Esophagus squamous epithelium (tissue), 5 donors: ENCODE measurements at regions not wholly inside any gene's neighbourhood (a gene's known extent, or its start where the extent isn't known, plus 50 kb on each side); places are given as distances from the start of the nearest gene placed in this dataset.

Experiments used
- DNase-seq: peaks from one replicate; lab custom pipeline; 2025; lab: John Stamatoyannopoulos, UW
- H3K27ac ChIP-seq, 4 donors: fragments of 200-600 bp; sonication (generic); one replicate each; pipeline ENCODE4 v1.5.1; 2016 to 2019; ENCODE audit warnings: mild to moderate bottlenecking in 1 of 4
- H3K27me3 ChIP-seq, 4 donors: fragments of 200-600 bp; sonication (generic); 1 replicate in 3 of 4; 2 replicates in 1 of 4; pipeline versions ENCODE4 v1.5.1 to v1.6.0; 2017 to 2021; ENCODE audit warnings: antibody characterized with exemption in 1 of 4
- H3K36me3 ChIP-seq, 3 donors: fragments of 200-600 bp; sonication (generic); one replicate each; pipeline ENCODE4 v1.5.1; 2016 to 2019
- H3K4me1 ChIP-seq, 3 donors: fragments of 200-600 bp; sonication (generic); one replicate each; pipeline ENCODE4 v1.5.1; 2017 to 2019
- H3K4me3 ChIP-seq, 4 donors: fragments of 200-600 bp; sonication (generic); 1 replicate in 3 of 4; 2 replicates in 1 of 4; pipeline ENCODE4 v1.5.1; 2016 to 2019; ENCODE audit warnings: mild to moderate bottlenecking in 2 of 4, moderate library complexity in 1 of 4
- H3K9me3 ChIP-seq, 3 donors: fragments of 200-600 bp; sonication (generic); one replicate each; pipeline ENCODE4 v1.5.1; 2016 to 2019
- POLR2A ChIP-seq, 4 donors: fragments of 450-650 bp; IDR thresholded peaks; one replicate each; pipeline ENCODE4 v1.6.1; 2017; ENCODE audit warnings: antibody characterized with exemption in 4 of 4, mild to moderate bottlenecking in 4 of 4, moderate library complexity in 3 of 4
- WGBS, 2 donors: methylation state at CpG; one replicate each; pipeline ENCODE4 v1.1.5; 2018; 5-methylcytosine and 5-hydroxymethylcytosine counted together
- intact Hi-C: fragments of 100-400 bp; cut with DNase I; formaldehyde crosslinking; loops from one replicate; pipeline ENCODE4 v1.15.0; 2022
- TF ChIP-seq, protein P1 (sequence below), 6 experiments: fragments of 450-650 bp in 4 of 6; fragments of 200-600 bp in 2 of 6; sonication (generic) in 2 of 6; IDR thresholded peaks; one replicate each; pipeline ENCODE4 v1.5.1; 2016 to 2019; ENCODE audit warnings: antibody characterized with exemption in 6 of 6, mild to moderate bottlenecking in 4 of 6, moderate library complexity in 4 of 6
- donor health status: DM: yes; HTN: yes; CAD: no.

- H3K27ac ChIP-seq, result no peak overlapping the region
- TF ChIP-seq, protein P1, sequence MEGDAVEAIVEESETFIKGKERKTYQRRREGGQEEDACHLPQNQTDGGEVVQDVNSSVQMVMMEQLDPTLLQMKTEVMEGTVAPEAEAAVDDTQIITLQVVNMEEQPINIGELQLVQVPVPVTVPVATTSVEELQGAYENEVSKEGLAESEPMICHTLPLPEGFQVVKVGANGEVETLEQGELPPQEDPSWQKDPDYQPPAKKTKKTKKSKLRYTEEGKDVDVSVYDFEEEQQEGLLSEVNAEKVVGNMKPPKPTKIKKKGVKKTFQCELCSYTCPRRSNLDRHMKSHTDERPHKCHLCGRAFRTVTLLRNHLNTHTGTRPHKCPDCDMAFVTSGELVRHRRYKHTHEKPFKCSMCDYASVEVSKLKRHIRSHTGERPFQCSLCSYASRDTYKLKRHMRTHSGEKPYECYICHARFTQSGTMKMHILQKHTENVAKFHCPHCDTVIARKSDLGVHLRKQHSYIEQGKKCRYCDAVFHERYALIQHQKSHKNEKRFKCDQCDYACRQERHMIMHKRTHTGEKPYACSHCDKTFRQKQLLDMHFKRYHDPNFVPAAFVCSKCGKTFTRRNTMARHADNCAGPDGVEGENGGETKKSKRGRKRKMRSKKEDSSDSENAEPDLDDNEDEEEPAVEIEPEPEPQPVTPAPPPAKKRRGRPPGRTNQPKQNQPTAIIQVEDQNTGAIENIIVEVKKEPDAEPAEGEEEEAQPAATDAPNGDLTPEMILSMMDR (IDR thresholded peaks at IDR 0.05), result no peak
- no peak for TF ChIP-seq POLR2A (IDR thresholded peaks at IDR 0.05)
- 45 to 57% methylated on average over 9 of the region's 9 CpGs for WGBS, 2 donors
- no peaks in the 10 kb centered on the region for H3K4me1 ChIP-seq
- intact Hi-C loops, result no loop called here
- no peak for DNase-seq
- no peaks in the 10 kb centered on the region for H3K27me3 ChIP-seq
- H3K4me3 ChIP-seq, result no peak overlapping the region
- H3K36me3 ChIP-seq, result no peaks in the 10 kb centered on the region
- H3K9me3 ChIP-seq, result no peaks in the 10 kb centered on the region
Observed at GRCh38 chr4:24279911-24280375, 304.4 kb downstream of the DHX15 start.

DNA sequence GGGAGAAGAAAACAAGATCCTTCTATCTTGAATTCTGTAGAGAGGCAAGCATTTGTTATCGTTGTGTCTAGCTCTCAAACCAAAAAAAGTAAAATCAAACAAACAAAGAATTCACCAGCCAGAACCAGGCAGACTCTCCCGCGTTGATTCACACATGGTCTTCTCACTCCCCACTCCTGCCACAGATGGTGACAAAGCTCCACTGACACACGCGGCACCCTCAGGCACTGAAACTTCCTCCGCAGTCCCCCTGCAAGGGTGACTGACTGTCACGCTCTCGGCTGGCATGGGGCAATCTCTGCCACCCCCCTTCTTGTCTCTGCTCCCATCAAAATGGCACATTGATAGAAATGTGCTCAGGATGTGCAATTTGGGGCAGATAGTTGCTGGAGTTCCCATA lies 304.9 kb downstream of the DHX15 start:
- WGBS, 2 donors, result 74 to 83% methylated on average over 8 of the region's 8 CpGs
- Histone ChIP-seq H3K9me3 (no peaks in the 10 kb centered on the region), H3K36me3 (no peaks in the 10 kb centered on the region), H3K4me3 (no peak overlapping the region), H3K27me3 (no peaks in the 10 kb centered on the region), H3K4me1 (no peaks in the 10 kb centered on the region), H3K27ac (no peak overlapping the region)
- intact Hi-C loops, result no loop called here
- no peak for DNase-seq
- no peak for TF ChIP-seq POLR2A (IDR thresholded peaks at IDR 0.05)
- TF ChIP-seq, protein P1 (IDR thresholded peaks at IDR 0.05), result no peak

- DNase-seq, result no peak
- TF ChIP-seq, protein P1 (IDR thresholded peaks at IDR 0.05), result no peak
- Histone ChIP-seq H3K4me1 (no peaks in the 10 kb centered on the region), H3K36me3 (no peaks in the 10 kb centered on the region), H3K27me3 (no peaks in the 10 kb centered on the region), H3K27ac (no peak overlapping the region), H3K9me3 (no peaks in the 10 kb centered on the region), H3K4me3 (no peak overlapping the region)
- 60 to 74% methylated on average over 4 of the region's 4 CpGs for WGBS, 2 donors
- intact Hi-C loops, result no loop called here
Observed at GRCh38 chr4:24278693-24279092, 305.7 kb downstream of the DHX15 start.

DNA sequence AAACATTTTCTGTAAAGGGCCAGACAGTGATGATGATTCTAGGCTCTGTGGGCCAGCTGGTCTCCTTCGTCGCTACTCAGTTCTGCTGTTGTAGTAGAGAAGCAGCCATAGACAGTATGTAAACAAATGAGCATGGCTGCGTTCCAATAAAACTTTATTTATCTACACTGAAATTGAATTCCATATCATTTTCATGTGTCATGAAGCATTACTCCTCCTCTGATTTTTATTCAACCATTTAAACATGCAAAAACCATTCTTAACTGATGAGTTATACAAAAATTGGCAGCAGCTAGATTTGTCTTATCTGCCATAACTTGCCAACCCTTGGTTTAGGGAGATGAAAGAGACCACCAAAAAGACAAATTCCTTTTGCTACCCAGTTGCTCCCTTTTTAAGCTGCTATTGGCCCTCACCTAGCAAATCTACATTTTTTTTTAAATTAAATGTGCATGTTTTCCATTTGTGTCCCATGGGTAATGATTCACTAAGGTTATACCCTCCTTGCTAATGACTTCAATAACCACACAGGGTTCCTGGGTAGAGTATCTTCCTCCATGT lies 309.9 kb downstream of the DHX15 start:
- DNase-seq, result no peak
- Histone ChIP-seq H3K4me3 (no peak overlapping the region), H3K9me3 (no peaks in the 10 kb centered on the region), H3K27ac (no peak overlapping the region), H3K27me3 (no peaks in the 10 kb centered on the region), H3K4me1 (no peaks in the 10 kb centered on the region), H3K36me3 (no peaks in the 10 kb centered on the region)
- intact Hi-C loops, result no loop called here
- 31 to 62% methylated on average over 3 of the region's 3 CpGs for WGBS, 2 donors
- no peak for TF ChIP-seq POLR2A (IDR thresholded peaks at IDR 0.05)
- TF ChIP-seq, protein P1 (IDR thresholded peaks at IDR 0.05), result no peak

DNA sequence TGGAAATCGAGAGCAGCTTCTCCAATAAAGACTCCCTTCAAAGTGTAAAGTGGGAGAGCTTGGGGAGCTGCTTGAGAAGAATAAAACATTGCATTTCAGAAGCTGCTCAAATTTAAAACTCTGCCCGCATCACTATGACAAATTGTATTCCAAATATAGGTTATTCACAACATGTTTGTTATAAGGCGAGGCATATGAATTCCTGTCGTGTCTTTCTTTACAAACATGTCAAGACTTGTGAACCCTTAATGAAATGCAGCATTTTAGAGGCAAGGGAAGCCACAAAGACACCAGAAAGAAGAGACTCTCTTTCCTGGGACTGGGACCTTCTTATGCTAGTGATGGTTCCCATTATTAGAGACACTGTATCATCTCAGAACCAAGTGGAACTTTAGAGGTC lies 311.2 kb downstream of the DHX15 start:
- no peak for DNase-seq
- Histone ChIP-seq H3K4me3 (no peak overlapping the region), H3K27ac (no peak overlapping the region), H3K36me3 (no peaks in the 10 kb centered on the region), H3K9me3 (no peaks in the 10 kb centered on the region), H3K4me1 (no peaks in the 10 kb centered on the region), H3K27me3 (no peaks in the 10 kb centered on the region)
- WGBS, 2 donors, result 32 to 62% methylated on average over 4 of the region's 4 CpGs
- intact Hi-C loops, result no loop called here
- TF ChIP-seq, protein P1 (IDR thresholded peaks at IDR 0.05), result no peak
- TF ChIP-seq POLR2A (IDR thresholded peaks at IDR 0.05), result no peak
